CMK (cell line): ENCODE measurements at regions not wholly inside any gene's neighbourhood (a gene's known extent, or its start where the extent isn't known, plus 50 kb on each side); places are given as distances from the start of the nearest gene placed in this dataset.
A peak's percentile ranks its signal among the peaks of the same experiment; 100 is the strongest.

ENCODE experiments used
- DNase-seq: peaks from one replicate; pipeline ENCODE4 v3.0.0-alpha.2; 2010; ENCODE audit warnings: low read depth

GRCh38 chr7:118022546-118022945 lies 149.3 kb upstream of the CTTNBP2 start:
- no peak for DNase-seq

GRCh38 chr7:118026791-118027190 lies 153.6 kb upstream of the CTTNBP2 start:
- DNase-seq: no peak

- DNase-seq: no peak
Measured at GRCh38 chr7:118028226-118028625, 155.0 kb upstream of the CTTNBP2 start.

GRCh38 chr7:118029826-118030422 lies 154.0 kb upstream of the LSM8 start:
- DNase-seq: no peak

GRCh38 chr7:118033273-118033672 lies 150.7 kb upstream of the LSM8 start:
- no peak for DNase-seq

GRCh38 chr7:118039963-118040489 lies 143.9 kb upstream of the LSM8 start:
- no peak for DNase-seq

- no peak for DNase-seq
Measured at GRCh38 chr7:118040562-118040961, 143.4 kb upstream of the LSM8 start.

- DNase-seq: no peak
Measured at GRCh38 chr7:118041251-118041878, 142.6 kb upstream of the LSM8 start.

- no peak for DNase-seq
Measured at GRCh38 chr7:118045629-118046028, 138.3 kb upstream of the LSM8 start.

- DNase-seq: no peak
Measured at GRCh38 chr7:118046086-118046485, 137.9 kb upstream of the LSM8 start.

GRCh38 chr7:118046801-118047200 lies 137.2 kb upstream of the LSM8 start:
- DNase-seq: no peak

GRCh38 chr7:118052336-118052735 lies 131.6 kb upstream of the LSM8 start:
- no peak for DNase-seq

GRCh38 chr7:118053353-118053752 lies 130.6 kb upstream of the LSM8 start:
- DNase-seq: no peak

GRCh38 chr7:118054529-118054928 lies 129.4 kb upstream of the LSM8 start:
- no peak for DNase-seq

GRCh38 chr7:118055647-118056046 lies 128.3 kb upstream of the LSM8 start:
- no peak for DNase-seq

- no peak for DNase-seq
Measured at GRCh38 chr7:118057404-118057803, 126.6 kb upstream of the LSM8 start.

- DNase-seq: no peak
Measured at GRCh38 chr7:118059209-118059608, 124.8 kb upstream of the LSM8 start.

- DNase-seq: peak; percentile 11
Measured at GRCh38 chr7:118060692-118061091, 123.3 kb upstream of the LSM8 start.

- DNase-seq: peak; percentile 61
Measured at GRCh38 chr7:118061386-118061785, 122.6 kb upstream of the LSM8 start.

- no peak for DNase-seq
Measured at GRCh38 chr7:118072893-118073674, 110.9 kb upstream of the LSM8 start.

- DNase-seq: no peak
Measured at GRCh38 chr7:118075936-118076335, 108.0 kb upstream of the LSM8 start.

- no peak for DNase-seq
Measured at GRCh38 chr7:118076564-118076963, 107.4 kb upstream of the LSM8 start.

GRCh38 chr7:118078015-118078414 lies 105.9 kb upstream of the LSM8 start:
- no peak for DNase-seq
